NOMO-1 (cell line): ENCODE measurements at regions not wholly inside any gene's neighbourhood (a gene's known extent, or its start where the extent isn't known, plus 50 kb on each side); places are given as distances from the start of the nearest gene placed in this dataset.

Source experiments
- DNase-seq, 2 experiments: peaks; one replicate each; lab custom pipeline; 2025; ENCODE audit not compliant: unreplicated experiment in 2 of 2; lab: John Stamatoyannopoulos, UW

GRCh38 chr5:165620394-165620793, 2115.0 kb downstream of the MAT2B start:
- no peak for DNase-seq

- DNase-seq: peak; percentile 4 to 8
Measured at GRCh38 chr5:165622864-165623536, 2117.6 kb downstream of the MAT2B start.

- no peak for DNase-seq
Measured at GRCh38 chr5:165624166-165624946, 2118.9 kb downstream of the MAT2B start.

- DNase-seq: no peak
Measured at GRCh38 chr5:165626161-165626560, 2120.7 kb downstream of the MAT2B start.

GRCh38 chr5:165627548-165628170, 2122.2 kb downstream of the MAT2B start:
- no peak for DNase-seq

GRCh38 chr5:165630261-165630778, 2124.9 kb downstream of the MAT2B start:
- DNase-seq: peak; percentile 27 to 65

GRCh38 chr5:165631235-165631634, 2125.8 kb downstream of the MAT2B start:
- no peak for DNase-seq

- no peak for DNase-seq
Measured at GRCh38 chr5:165642366-165642765, 2136.9 kb downstream of the MAT2B start.

- DNase-seq: no peak
Measured at GRCh38 chr5:165665735-165666400, 2160.4 kb downstream of the MAT2B start.

- no peak for DNase-seq
Measured at GRCh38 chr5:165673499-165673898, 2168.1 kb downstream of the MAT2B start.

GRCh38 chr5:165695796-165696195, 2190.4 kb downstream of the MAT2B start:
- DNase-seq: no peak

- no peak for DNase-seq
Measured at GRCh38 chr5:165705960-165706359, 2200.5 kb downstream of the MAT2B start.

GRCh38 chr5:165712011-165712410, 2206.6 kb downstream of the MAT2B start:
- DNase-seq: no peak

- no peak for DNase-seq
Measured at GRCh38 chr5:165714598-165714997, 2209.2 kb downstream of the MAT2B start.

GRCh38 chr5:165720901-165721300, 2215.5 kb downstream of the MAT2B start:
- DNase-seq: no peak

- DNase-seq: no peak
Measured at GRCh38 chr5:165722401-165722800, 2217.0 kb downstream of the MAT2B start.

- no peak for DNase-seq
Measured at GRCh38 chr5:165723931-165724330, 2218.5 kb downstream of the MAT2B start.

GRCh38 chr5:165728425-165728824, 2223.0 kb downstream of the MAT2B start:
- DNase-seq: no peak

- DNase-seq: no peak
Measured at GRCh38 chr5:165735388-165735787, 2230.0 kb downstream of the MAT2B start.

GRCh38 chr5:165739079-165739741, 2233.8 kb downstream of the MAT2B start:
- DNase-seq: no peak
